HEK293T (cell line): ENCODE measurements at regions not wholly inside any gene's neighbourhood (a gene's known extent, or its start where the extent isn't known, plus 50 kb on each side); places are given as distances from the start of the nearest gene placed in this dataset.

Source experiments
- ARNT ChIP-seq: fragments of 450-650 bp; IDR thresholded peaks from 2 replicates; pipeline ENCODE4 v1.6.1; 2017; ENCODE audit warnings: mild to moderate bottlenecking
- BHLHE40 ChIP-seq: fragments of 450-650 bp; IDR thresholded peaks from 2 replicates; pipeline ENCODE4 v1.6.1; 2016; ENCODE audit warnings: mild to moderate bottlenecking, moderate library complexity, borderline replicate concordance
- CTBP1 ChIP-seq: fragments of 450-650 bp; IDR thresholded peaks from 2 replicates; pipeline ENCODE4 v1.6.1; 2016; ENCODE audit warnings: borderline replicate concordance
- ELF4 ChIP-seq: fragments of 450-650 bp; IDR thresholded peaks from 2 replicates; pipeline ENCODE4 v1.6.1; 2017; ENCODE audit warnings: antibody characterized with exemption
- FOXA1 ChIP-seq: fragments of 450-650 bp; IDR thresholded peaks from 2 replicates; pipeline ENCODE4 v1.6.1; 2016; ENCODE audit warnings: mild to moderate bottlenecking
- FOXK2 ChIP-seq: fragments of 450-650 bp; IDR thresholded peaks from 2 replicates; pipeline ENCODE4 v1.6.1; 2016; ENCODE audit warnings: mild to moderate bottlenecking
- FOXM1 ChIP-seq: fragments of 450-650 bp; IDR thresholded peaks from 2 replicates; pipeline ENCODE4 v1.6.1; 2017; ENCODE audit warnings: mild to moderate bottlenecking, borderline replicate concordance
- HDGF ChIP-seq: fragments of 450-650 bp; IDR thresholded peaks from 2 replicates; pipeline ENCODE4 v1.6.1; 2017; ENCODE audit warnings: antibody characterized with exemption, borderline replicate concordance
- L3MBTL2 ChIP-seq: fragments of 450-650 bp; conservative IDR thresholded peaks from 2 replicates; pipeline ENCODE4 v1.6.1; 2016; ENCODE audit warnings: mild to moderate bottlenecking
- PKNOX1 ChIP-seq: fragments of 450-650 bp; IDR thresholded peaks from 2 replicates; pipeline ENCODE4 v1.6.1; 2016
- SP1 ChIP-seq: fragments of 450-650 bp; IDR thresholded peaks from 2 replicates; pipeline ENCODE4 v1.6.1; 2017
- SUZ12 ChIP-seq: fragments of 450-650 bp; IDR thresholded peaks from 2 replicates; pipeline ENCODE4 v1.6.1; 2016; ENCODE audit warnings: mild to moderate bottlenecking
- TARDBP ChIP-seq: fragments of 450-650 bp; IDR thresholded peaks from 2 replicates; pipeline ENCODE4 v1.6.1; 2016
- ZNF384 ChIP-seq: fragments of 450-650 bp; IDR thresholded peaks from 2 replicates; pipeline ENCODE4 v1.6.1; 2016

- TF ChIP-seq SP1 (no peak), ARNT (no peak), PKNOX1 (no peak), BHLHE40 (no peak), FOXK2 (no peak), CTBP1 (no peak), FOXA1 (no peak), FOXM1 (no peak), ZNF384 (no peak), TARDBP (no peak), HDGF (no peak), L3MBTL2 (no peak), SUZ12 (no peak), ELF4 (no peak)
Observed at GRCh38 chr10:126838316-126838715, 66.9 kb upstream of the DOCK1 start.
